GM12872 (cell line): ENCODE measurements at regions not wholly inside any gene's neighbourhood (a gene's known extent, or its start where the extent isn't known, plus 50 kb on each side); places are given as distances from the start of the nearest gene placed in this dataset.

ENCODE experiments used
- CTCF ChIP-seq: IDR thresholded peaks from 3 replicates; pipeline ENCODE4 v1.5.1; 2011; ENCODE audit warnings: low read depth, mild to moderate bottlenecking, low read length, moderate library complexity; ENCODE audit not compliant: insufficient read depth

GRCh38 chr6:62763125-62763912, 447.9 kb upstream of the FKBP1C start:
- TF ChIP-seq CTCF, result no peak

DNA sequence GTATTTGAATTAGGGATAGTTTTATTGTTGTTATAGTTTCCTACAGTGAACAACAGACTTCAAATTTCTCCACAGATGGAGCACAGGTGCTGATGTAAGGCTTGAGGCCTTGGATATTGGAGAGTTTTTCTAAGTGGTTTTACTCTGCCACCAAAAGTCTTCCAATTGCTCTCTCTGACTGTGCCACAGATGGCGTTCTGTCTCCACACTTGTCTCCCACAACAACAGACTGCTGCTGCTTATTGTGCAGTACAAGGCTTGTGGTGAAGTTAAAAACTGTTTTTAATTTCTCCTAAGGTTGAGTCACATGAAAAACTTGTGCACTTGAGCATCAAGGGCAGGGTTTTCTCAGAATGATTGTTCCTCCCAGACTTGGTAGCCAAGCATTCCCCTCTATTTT, 460.9 kb upstream of the KHDRBS2 start:
- no peak for TF ChIP-seq CTCF

- TF ChIP-seq CTCF, result no peak
Observed at GRCh38 chr6:62746161-62746560, 460.1 kb upstream of the KHDRBS2 start.

- no peak for TF ChIP-seq CTCF
Observed at GRCh38 chr6:62740596-62740995, 454.6 kb upstream of the KHDRBS2 start.

GRCh38 chr6:62740171-62740570, 454.1 kb upstream of the KHDRBS2 start:
- TF ChIP-seq CTCF, result no peak

GRCh38 chr6:62737792-62738191, 451.8 kb upstream of the KHDRBS2 start:
- TF ChIP-seq CTCF, result no peak

- no peak for TF ChIP-seq CTCF
Observed at GRCh38 chr6:62721408-62721807, 435.4 kb upstream of the KHDRBS2 start.

GRCh38 chr6:62716719-62717118, 430.7 kb upstream of the KHDRBS2 start:
- no peak for TF ChIP-seq CTCF
